Globus pallidus (tissue), 1 donor: ENCODE measurements at regions not wholly inside any gene's neighbourhood (a gene's known extent, or its start where the extent isn't known, plus 50 kb on each side); places are given as distances from the start of the nearest gene placed in this dataset.
A peak's percentile ranks its signal among the peaks of the same experiment; 100 is the strongest.

Experiments
- DNase-seq: peaks from one replicate; pipeline ENCODE4 v3.0.0-alpha.2; 2015; ENCODE audit warnings: low spot score

- DNase-seq, result peak; percentile 64
These were observed 323.3 kb downstream of the RPS6KC1 start for GRCh38 chr1:213374369-213374768.

- DNase-seq, result no peak
These were observed 324.0 kb downstream of the RPS6KC1 start for GRCh38 chr1:213375002-213375401.

- no peak for DNase-seq
These were observed 325.9 kb downstream of the RPS6KC1 start for GRCh38 chr1:213376862-213377372.

GRCh38 chr1:213380865-213381264 lies 329.8 kb downstream of the RPS6KC1 start:
- DNase-seq, result no peak

- DNase-seq, result no peak
These were observed 330.6 kb downstream of the RPS6KC1 start for GRCh38 chr1:213381572-213382084.

- no peak for DNase-seq
These were observed 332.4 kb downstream of the RPS6KC1 start for GRCh38 chr1:213383465-213383864.

GRCh38 chr1:213385201-213385600 lies 334.2 kb downstream of the RPS6KC1 start:
- DNase-seq, result no peak

- no peak for DNase-seq
These were observed 334.8 kb downstream of the RPS6KC1 start for GRCh38 chr1:213385806-213386324.

- no peak for DNase-seq
These were observed 336.5 kb downstream of the RPS6KC1 start for GRCh38 chr1:213387380-213388015.

GRCh38 chr1:213388199-213388598 lies 337.2 kb downstream of the RPS6KC1 start:
- no peak for DNase-seq

- peak; percentile 65 for DNase-seq
These were observed 338.1 kb downstream of the RPS6KC1 start for GRCh38 chr1:213389061-213389581.

GRCh38 chr1:213391445-213391844 lies 340.4 kb downstream of the RPS6KC1 start:
- DNase-seq, result no peak

GRCh38 chr1:213393860-213394259 lies 342.8 kb downstream of the RPS6KC1 start:
- DNase-seq, result no peak

- DNase-seq, result no peak
These were observed 343.8 kb downstream of the RPS6KC1 start for GRCh38 chr1:213394837-213395236.

- DNase-seq, result no peak
These were observed 346.6 kb downstream of the RPS6KC1 start for GRCh38 chr1:213397638-213398037.

GRCh38 chr1:213399695-213400094 lies 348.7 kb downstream of the RPS6KC1 start:
- DNase-seq, result no peak

GRCh38 chr1:213409208-213409631 lies 358.2 kb downstream of the RPS6KC1 start:
- no peak for DNase-seq

GRCh38 chr1:213409971-213410370 lies 358.9 kb downstream of the RPS6KC1 start:
- DNase-seq, result no peak

GRCh38 chr1:213414346-213414745 lies 363.3 kb downstream of the RPS6KC1 start:
- DNase-seq, result no peak

GRCh38 chr1:213414911-213415310 lies 363.9 kb downstream of the RPS6KC1 start:
- no peak for DNase-seq

GRCh38 chr1:213415691-213416380 lies 364.8 kb downstream of the RPS6KC1 start:
- no peak for DNase-seq

- DNase-seq, result no peak
These were observed 365.6 kb downstream of the RPS6KC1 start for GRCh38 chr1:213416461-213417224.
